OCI-LY1 (cell line): ENCODE measurements at regions not wholly inside any gene's neighbourhood (a gene's known extent, or its start where the extent isn't known, plus 50 kb on each side); places are given as distances from the start of the nearest gene placed in this dataset.

ENCODE experiments used
- H2AFZ ChIP-seq: fragments of 200-600 bp; sonication (generic), shearing (Covaris generic); 2 replicates; pipeline ENCODE4 v1.6.0; 2014; ENCODE audit warnings: antibody characterized with exemption, mild to moderate bottlenecking, low read length
- H3F3A ChIP-seq: fragments of 200-600 bp; sonication (generic), shearing (Covaris generic); 2 replicates; pipeline ENCODE4 v1.6.0; 2014; ENCODE audit warnings: mild to moderate bottlenecking, antibody characterized with exemption, low read length, moderate library complexity; ENCODE audit not compliant: insufficient read depth
- H3K27ac ChIP-seq: fragments of 200-600 bp; sonication (generic); 2 replicates; pipeline ENCODE4 v1.5.1; 2014; ENCODE audit warnings: low read length, mixed run types, mild to moderate bottlenecking, low read depth; ENCODE audit not compliant: poor library complexity, severe bottlenecking
- H3K27me3 ChIP-seq: fragments of 200-600 bp; sonication (generic); 2 replicates; pipeline ENCODE4 v1.6.0; 2014; ENCODE audit warnings: antibody characterized with exemption, mild to moderate bottlenecking, low read length, moderate library complexity; ENCODE audit not compliant: insufficient read depth
- H3K36me3 ChIP-seq: fragments of 200-600 bp; sonication (generic); 2 replicates; pipeline ENCODE4 v1.6.1; 2014; ENCODE audit warnings: mild to moderate bottlenecking, antibody characterized with exemption, low read length, moderate library complexity, mixed read lengths; ENCODE audit not compliant: insufficient read depth
- H3K4me1 ChIP-seq: fragments of 200-600 bp; sonication (generic); 2 replicates; pipeline ENCODE4 v1.5.1; 2014; ENCODE audit warnings: mild to moderate bottlenecking, low read length, moderate library complexity; ENCODE audit not compliant: insufficient read depth, severe bottlenecking
- H3K4me2 ChIP-seq: fragments of 200-600 bp; sonication (generic), shearing (Covaris generic); 2 replicates; pipeline ENCODE4 v1.6.1; 2014; ENCODE audit warnings: low read length
- H3K4me3 ChIP-seq: fragments of 200-600 bp; sonication (generic); 2 replicates; pipeline ENCODE4 v1.5.1; 2014; ENCODE audit warnings: low read length, low read depth, mild to moderate bottlenecking, mixed read lengths; ENCODE audit not compliant: poor library complexity, severe bottlenecking
- H3K79me2 ChIP-seq: fragments of 200-600 bp; shearing (Covaris generic); 2 replicates; pipeline ENCODE4 v1.6.1; 2016; ENCODE audit warnings: mixed run types, low read length, mixed read lengths; ENCODE audit not compliant: insufficient read depth
- H3K9ac ChIP-seq: fragments of 200-600 bp; sonication (generic), shearing (Covaris generic); 2 replicates; pipeline ENCODE4 v1.6.1; 2014; ENCODE audit warnings: mild to moderate bottlenecking, low read length, mixed read lengths
- H3K9me2 ChIP-seq: fragments of 200-600 bp; sonication (generic), shearing (Covaris generic); 2 replicates; pipeline ENCODE4 v1.6.1; 2014; ENCODE audit warnings: low read depth, mild to moderate bottlenecking, low read length, mixed read lengths
- H3K9me3 ChIP-seq: fragments of 200-600 bp; shearing (Covaris generic); 2 replicates; pipeline ENCODE4 v1.6.1; 2014; ENCODE audit warnings: low read length, mixed read lengths
- H4K20me1 ChIP-seq: fragments of 200-600 bp; sonication (generic), shearing (Covaris generic); 2 replicates; pipeline ENCODE4 v1.6.0; 2016; ENCODE audit warnings: mild to moderate bottlenecking, low read length; ENCODE audit not compliant: insufficient read depth
- CTCF ChIP-seq: fragments of 200-600 bp; sonication (generic), shearing (Covaris generic); IDR thresholded peaks from 2 replicates; pipeline ENCODE4 v1.5.1; 2017; ENCODE audit warnings: mild to moderate bottlenecking, antibody characterized with exemption, low read length, moderate library complexity, mixed read lengths
- EZH2 ChIP-seq: fragments of 200-600 bp; sonication (generic), shearing (Covaris generic); IDR thresholded peaks from 2 replicates; pipeline ENCODE4 v1.8.0; 2017; ENCODE audit warnings: borderline replicate concordance, mixed run types, mild to moderate bottlenecking, antibody characterized with exemption, low read length, moderate library complexity, mixed read lengths

- H3K27me3 ChIP-seq = no peaks in the 10 kb centered on the region
- H3K4me2 ChIP-seq = no peak overlapping the region
- H3K9me3 ChIP-seq = no peaks in the 10 kb centered on the region
- no peaks in the 10 kb centered on the region for H3K36me3 ChIP-seq
- H3K9me2 ChIP-seq = no peaks in the 10 kb centered on the region
- no peaks in the 10 kb centered on the region for H3K4me1 ChIP-seq
- no peak overlapping the region for H3K4me3 ChIP-seq
- H3F3A ChIP-seq = no peaks in the 10 kb centered on the region
- TF ChIP-seq CTCF (no peak), EZH2 (no peak)
- no peaks in the 10 kb centered on the region for H3K79me2 ChIP-seq
- no peak overlapping the region for H3K9ac ChIP-seq
- no peaks in the 10 kb centered on the region for H4K20me1 ChIP-seq
- H3K27ac ChIP-seq = no peak overlapping the region
- no peak overlapping the region for H2AFZ ChIP-seq
Observed at GRCh38 chr5:152942633-152943336, 537.7 kb upstream of the NMUR2 start.

- Histone ChIP-seq H3K79me2 (no peaks in the 10 kb centered on the region), H3K4me1 (no peaks in the 10 kb centered on the region), H3K9me3 (no peaks in the 10 kb centered on the region), H2AFZ (no peak overlapping the region), H4K20me1 (no peaks in the 10 kb centered on the region), H3K36me3 (no peaks in the 10 kb centered on the region), H3K4me3 (no peak overlapping the region), H3K9ac (no peak overlapping the region), H3K27me3 (no peaks in the 10 kb centered on the region), H3F3A (no peaks in the 10 kb centered on the region), H3K9me2 (no peaks in the 10 kb centered on the region), H3K4me2 (no peak overlapping the region), H3K27ac (no peak overlapping the region)
- TF ChIP-seq EZH2 (no peak), CTCF (no peak)
Observed at GRCh38 chr5:152953788-152954483, 536.5 kb upstream of the GRIA1 start.

- Histone ChIP-seq H3K4me1 (no peaks in the 10 kb centered on the region), H3K79me2 (no peaks in the 10 kb centered on the region), H3K27me3 (no peaks in the 10 kb centered on the region), H3K27ac (no peak overlapping the region), H3K9me2 (no peaks in the 10 kb centered on the region), H3F3A (no peaks in the 10 kb centered on the region), H4K20me1 (no peaks in the 10 kb centered on the region), H3K9ac (no peak overlapping the region), H3K4me3 (no peak overlapping the region), H3K36me3 (no peaks in the 10 kb centered on the region), H2AFZ (no peak overlapping the region), H3K9me3 (no peaks in the 10 kb centered on the region), H3K4me2 (no peak overlapping the region)
- TF ChIP-seq EZH2 = no peak
- TF ChIP-seq CTCF = no peak
Observed at GRCh38 chr5:152956943-152957613, 533.4 kb upstream of the GRIA1 start.
